Dedifferentiated amniotic fluid mesenchymal stem cell (primary cell): ENCODE measurements at regions not wholly inside any gene's neighbourhood (a gene's known extent, or its start where the extent isn't known, plus 50 kb on each side); places are given as distances from the start of the nearest gene placed in this dataset.

Source experiments
- DNase-seq: peaks from one replicate; pipeline ENCODE4 v3.0.0-alpha.2; 2016; ENCODE audit errors: extremely low spot score

GRCh38 chr2:223701761-223702160 is 99.6 kb upstream of the SCG2 start:
- no peak for DNase-seq

DNA sequence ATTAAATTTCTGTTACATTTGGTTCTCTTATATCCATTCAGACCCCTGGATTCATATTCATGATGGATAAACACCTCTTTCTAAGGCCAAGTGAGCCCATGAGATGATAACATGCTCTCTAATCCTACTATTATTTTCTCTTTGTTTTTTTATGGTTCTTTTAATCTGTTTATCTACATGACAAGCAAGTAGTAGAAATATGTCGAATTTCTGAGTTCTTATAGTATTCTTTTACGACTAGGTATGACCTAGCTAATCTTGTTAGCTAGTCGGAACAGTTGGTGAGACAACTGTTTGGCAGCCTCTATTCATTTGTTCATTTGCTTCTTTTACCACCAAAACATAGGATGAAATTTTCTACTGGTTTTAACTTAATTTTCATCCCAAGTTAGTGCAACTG is 98.1 kb upstream of the SCG2 start:
- no peak for DNase-seq

GRCh38 chr2:223697892-223698645 is 95.9 kb upstream of the SCG2 start:
- no peak for DNase-seq

GRCh38 chr2:223697316-223697891 is 95.2 kb upstream of the SCG2 start:
- no peak for DNase-seq

DNA sequence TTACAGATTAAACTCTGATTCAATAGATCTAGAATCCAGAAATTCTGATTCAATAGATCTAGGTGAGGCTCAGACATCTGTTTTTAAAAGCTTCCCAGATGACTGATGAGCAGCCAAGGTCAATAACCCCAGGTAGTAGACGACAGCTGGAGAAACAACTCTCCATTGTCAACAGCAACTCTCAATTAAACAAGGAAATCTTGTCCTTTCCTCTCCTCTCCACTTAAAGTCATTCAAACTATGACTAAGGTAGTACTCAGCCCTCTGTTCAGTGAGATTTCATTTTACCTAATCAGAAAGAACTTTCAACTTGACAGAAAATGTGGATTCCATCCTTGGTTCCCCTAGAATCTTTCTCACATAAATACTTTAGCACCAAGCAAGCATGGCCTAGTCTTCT is 94.6 kb upstream of the SCG2 start:
- no peak for DNase-seq

DNA sequence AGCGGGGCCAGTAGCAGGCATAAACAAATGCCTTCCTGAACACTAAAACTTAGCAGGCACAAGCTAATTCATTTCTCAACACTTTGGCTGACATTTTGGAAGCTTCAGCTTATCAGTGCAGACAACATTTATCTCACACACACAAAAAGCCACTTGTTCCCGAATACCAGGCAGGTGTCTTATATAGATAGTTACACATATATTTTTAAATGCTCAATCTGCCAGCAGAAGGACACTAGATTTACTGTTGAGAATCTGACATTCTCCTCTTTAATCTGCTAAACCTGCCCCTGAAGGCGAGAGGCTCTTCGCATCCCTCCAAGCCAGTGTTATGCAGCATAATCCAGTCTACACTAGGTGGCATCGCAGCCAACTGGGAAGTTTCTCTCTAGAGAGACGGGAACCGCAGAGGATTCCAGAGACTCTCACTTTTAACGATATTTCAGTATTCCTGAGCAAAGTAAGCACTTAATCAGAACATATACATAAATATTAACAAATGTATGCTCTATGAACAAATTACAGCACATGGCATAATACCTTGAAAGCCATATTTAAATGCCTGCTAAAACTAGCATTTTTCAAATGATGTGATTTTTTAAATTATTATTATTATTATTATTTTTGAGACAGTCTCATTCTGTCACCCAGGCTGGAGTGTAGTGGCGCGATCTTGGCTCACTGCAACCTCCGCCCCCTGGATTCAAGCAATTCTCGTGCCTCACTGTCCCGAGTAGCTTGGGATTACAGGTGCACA is 90.2 kb upstream of the SCG2 start:
- DNase-seq: peak; percentile 30

DNA sequence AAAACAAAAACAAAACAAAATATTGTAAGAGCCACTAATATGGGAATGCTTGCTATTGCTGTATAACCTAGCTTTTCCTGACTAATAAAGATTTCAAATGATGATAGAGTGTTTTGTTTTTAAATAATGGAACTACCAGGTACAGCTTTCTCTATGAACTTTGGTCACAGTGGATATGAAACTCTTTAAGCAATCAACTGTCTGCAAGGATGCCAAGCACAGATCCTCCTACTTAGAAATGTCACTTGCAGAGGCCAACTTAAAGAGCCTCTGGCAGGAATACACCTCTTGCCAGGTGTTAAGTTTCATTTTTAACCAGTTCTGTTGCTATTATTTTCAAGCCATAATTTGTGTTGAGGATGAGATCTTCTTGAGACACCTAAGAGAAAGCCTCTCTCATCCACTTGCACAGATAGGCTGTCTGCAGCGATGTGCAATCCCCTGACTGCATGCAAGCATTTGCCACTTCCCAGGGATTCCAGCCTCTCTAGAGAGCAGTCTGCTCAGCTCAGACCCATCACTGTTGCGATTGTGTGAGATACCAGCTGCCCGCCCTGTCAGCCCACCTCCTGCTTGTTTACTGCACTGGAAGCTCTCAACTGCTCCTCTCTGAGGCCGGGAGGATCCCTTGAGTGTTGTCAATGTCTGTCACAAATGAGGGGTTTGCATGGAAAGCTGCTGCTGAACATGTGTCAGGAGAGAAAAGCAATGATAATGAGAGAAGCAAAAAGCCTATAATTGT is 86.1 kb upstream of the SCG2 start:
- no peak for DNase-seq

GRCh38 chr2:223681125-223681524 is 79.0 kb upstream of the SCG2 start:
- no peak for DNase-seq

- DNase-seq: peak; percentile 17
These were observed 72.9 kb upstream of the SCG2 start for GRCh38 chr2:223674998-223675609.

DNA sequence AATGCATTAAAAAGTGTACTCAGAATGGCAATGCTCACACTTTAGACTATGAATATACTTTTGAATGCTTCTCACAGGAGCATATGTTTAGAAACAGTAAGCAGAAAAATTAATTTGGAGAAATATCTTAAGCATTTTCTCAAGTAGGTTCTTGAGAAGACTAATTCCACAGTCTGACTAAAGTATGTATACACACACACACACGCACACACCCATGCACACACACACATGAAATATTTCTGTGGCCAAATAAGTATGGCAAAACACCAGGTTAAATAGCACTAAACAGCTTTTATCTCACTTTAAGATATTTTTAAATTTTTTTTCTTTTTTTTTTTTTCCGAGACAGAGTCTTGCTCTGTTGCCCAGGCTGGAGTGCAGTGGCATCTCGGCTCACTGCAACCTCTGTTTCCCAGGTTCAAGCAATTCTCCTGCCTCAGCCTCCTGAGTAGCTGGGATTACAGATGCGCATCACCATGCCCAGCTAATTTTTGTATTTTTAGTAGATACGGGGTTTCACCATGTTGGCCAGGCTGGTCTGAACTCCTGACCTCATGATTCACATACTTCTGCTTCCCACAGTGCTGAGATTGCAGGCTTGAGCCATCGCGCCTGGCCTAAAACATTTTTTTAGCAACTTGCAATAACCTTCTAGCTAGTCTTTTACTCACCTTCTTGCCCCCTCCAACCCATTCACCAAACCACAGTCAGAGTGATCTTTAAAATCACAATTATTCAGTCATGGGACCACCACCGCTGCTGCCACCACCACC is 67.5 kb upstream of the SCG2 start:
- no peak for DNase-seq

- DNase-seq: no peak
These were observed 66.3 kb upstream of the SCG2 start for GRCh38 chr2:223668302-223668998.

DNA sequence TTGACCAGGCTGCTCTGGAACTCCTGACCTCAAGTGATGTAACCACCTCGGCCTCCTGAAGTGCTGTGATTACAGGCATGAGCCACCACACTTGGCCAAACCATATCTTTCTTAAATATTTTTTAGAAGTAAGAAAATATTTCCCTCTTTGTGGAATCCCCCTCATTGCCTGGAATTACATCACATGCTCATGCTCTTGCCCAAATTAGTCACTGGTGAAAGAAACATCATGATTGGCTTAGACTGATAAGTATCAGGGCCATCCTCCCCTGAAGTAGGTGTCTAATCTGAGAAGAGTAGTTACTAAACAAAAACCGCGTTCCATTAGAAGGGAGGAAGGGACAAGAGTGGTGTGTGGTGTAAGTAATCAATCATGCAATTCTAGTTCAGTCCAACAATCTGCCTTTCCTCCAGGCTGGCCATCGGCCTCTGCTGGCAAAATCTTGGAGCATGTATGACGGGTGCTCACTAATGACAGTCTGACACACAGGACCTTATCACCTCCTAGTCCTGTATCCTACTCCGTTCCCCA is 52.3 kb upstream of the SCG2 start:
- DNase-seq: no peak

DNA sequence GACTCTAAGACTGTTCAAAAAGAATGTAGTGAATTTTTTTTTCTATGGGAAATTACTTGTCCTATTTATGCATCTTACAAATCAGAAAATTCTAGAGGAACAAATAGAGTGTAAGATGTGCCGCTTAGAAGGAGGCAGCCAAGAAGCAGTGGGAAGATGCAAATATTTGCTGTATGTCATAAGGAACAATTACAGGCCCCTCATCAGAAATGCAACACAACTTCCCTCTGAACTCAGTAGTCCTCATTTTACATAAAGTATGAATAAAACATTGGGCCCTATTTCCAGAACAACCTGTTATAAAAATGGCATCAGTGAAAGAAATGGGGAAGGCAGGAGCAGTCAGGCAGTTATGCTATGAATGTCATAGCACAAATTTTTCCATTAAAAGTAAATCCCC is 50.7 kb upstream of the SCG2 start:
- DNase-seq: no peak

DNA sequence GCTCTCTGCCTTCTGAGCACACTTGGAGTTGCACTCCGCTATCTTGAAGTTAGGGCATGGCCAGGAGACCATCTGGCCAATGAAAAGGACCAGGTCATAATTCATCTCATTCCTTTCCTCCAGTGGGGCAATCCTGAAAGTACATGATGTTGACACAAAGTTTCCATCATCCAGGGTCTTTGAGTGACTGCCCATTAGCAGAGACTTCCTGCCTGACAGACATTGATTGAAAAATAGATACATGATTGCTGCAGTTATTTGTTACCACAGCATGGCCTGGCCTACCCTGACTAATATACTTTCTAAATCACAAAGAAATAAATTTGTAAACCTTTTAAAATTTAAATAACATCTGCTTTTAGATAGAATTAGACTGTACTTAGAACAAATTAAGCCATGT is 50.0 kb upstream of the SCG2 start:
- DNase-seq: no peak
